ENCODE measurements at regions not wholly inside any gene's neighbourhood (a gene's known extent, or its start where the extent isn't known, plus 50 kb on each side); places are given as distances from the start of the nearest gene placed in this dataset.

- TF ChIP-seq CTCF (IDR thresholded peaks at IDR 0.05) = no peak
- no peak for TF ChIP-seq POLR2A (IDR thresholded peaks at IDR 0.05)
These were observed 885.2 kb upstream of the ARRDC3 start for GRCh38 chr5:92268343-92268742.

All from heart left ventricle (tissue), 13 donors.